ENCODE measurements at regions not wholly inside any gene's neighbourhood (a gene's known extent, or its start where the extent isn't known, plus 50 kb on each side); places are given as distances from the start of the nearest gene placed in this dataset.
A peak's percentile ranks its signal among the peaks of the same experiment; 100 is the strongest.

DNA sequence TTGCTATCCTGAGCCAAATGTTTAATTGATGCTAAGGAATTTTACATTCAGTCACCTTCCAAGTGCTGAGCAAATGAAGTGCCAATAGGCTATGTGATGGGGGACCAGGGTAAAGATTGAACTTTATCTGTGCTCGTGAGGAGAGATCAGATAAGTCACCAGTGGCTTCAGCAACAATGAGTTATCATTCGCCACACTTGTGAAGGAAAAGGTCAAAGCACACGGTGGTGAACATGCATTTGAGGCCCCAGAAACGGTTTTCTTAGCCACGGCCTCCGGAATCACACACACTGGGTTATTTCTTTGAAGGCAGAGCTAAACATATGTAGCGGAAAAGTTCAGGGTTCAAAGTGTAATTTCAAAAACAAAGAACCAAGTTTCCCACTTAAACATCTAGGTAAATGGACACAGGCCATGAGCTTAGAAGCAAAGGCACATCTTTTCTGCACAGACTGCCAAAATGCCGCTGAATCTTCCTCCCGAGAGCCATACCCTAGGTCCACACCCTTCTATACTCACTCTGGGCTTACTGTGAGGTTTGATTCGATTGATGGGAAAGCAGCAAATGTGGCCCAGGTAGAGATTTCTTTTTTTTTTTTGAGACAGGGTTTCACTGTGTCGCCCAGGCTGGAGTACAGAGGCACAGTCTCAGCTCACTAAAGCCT lies 268.5 kb downstream of the SHQ1 start:
- no peaks in the 10 kb centered on the region for H3K36me3 Mint-ChIP-seq (ENCODE audit: low read depth)
- DNase-seq: no peak
- peaks cover 17% of the 10 kb centered on the region for H3K27me3 Mint-ChIP-seq (ENCODE audit: low read depth, poor library complexity)
- H3K4me1 Mint-ChIP-seq: peaks cover 28% of the 10 kb centered on the region
- TF ChIP-seq, protein P1, sequence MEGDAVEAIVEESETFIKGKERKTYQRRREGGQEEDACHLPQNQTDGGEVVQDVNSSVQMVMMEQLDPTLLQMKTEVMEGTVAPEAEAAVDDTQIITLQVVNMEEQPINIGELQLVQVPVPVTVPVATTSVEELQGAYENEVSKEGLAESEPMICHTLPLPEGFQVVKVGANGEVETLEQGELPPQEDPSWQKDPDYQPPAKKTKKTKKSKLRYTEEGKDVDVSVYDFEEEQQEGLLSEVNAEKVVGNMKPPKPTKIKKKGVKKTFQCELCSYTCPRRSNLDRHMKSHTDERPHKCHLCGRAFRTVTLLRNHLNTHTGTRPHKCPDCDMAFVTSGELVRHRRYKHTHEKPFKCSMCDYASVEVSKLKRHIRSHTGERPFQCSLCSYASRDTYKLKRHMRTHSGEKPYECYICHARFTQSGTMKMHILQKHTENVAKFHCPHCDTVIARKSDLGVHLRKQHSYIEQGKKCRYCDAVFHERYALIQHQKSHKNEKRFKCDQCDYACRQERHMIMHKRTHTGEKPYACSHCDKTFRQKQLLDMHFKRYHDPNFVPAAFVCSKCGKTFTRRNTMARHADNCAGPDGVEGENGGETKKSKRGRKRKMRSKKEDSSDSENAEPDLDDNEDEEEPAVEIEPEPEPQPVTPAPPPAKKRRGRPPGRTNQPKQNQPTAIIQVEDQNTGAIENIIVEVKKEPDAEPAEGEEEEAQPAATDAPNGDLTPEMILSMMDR (IDR thresholded peaks at IDR 0.05): no peak
- H3K9me3 Mint-ChIP-seq: no peaks in the 10 kb centered on the region
- H3K27ac Mint-ChIP-seq: peak overlapping the region; percentile 33
- no peak overlapping the region for H3K4me3 Mint-ChIP-seq

DNA sequence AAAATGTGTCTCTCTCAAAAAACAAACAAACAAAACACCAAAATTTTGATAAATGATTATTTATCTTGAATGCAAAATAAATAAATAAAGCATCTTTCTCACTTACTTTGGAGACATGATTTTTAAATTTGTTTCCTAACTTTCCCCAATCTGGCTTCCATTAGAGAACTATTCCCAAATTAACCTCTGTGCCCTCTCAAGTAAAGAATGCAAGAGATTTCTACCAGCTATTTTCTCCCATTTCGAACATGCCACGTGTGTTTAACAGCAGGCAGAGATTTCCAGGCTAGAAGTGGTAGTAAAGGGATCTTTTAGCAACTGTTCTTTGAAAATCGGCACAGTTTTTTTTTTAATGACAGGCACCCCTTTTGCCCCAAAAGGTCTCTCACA lies 269.1 kb downstream of the SHQ1 start:
- peaks cover 28% of the 10 kb centered on the region for H3K4me1 Mint-ChIP-seq
- H3K4me3 Mint-ChIP-seq: no peak overlapping the region
- H3K36me3 Mint-ChIP-seq (ENCODE audit: low read depth): no peaks in the 10 kb centered on the region
- no peak overlapping the region for H3K27ac Mint-ChIP-seq
- H3K27me3 Mint-ChIP-seq (ENCODE audit: low read depth, poor library complexity): peaks cover 17% of the 10 kb centered on the region
- H3K9me3 Mint-ChIP-seq: no peaks in the 10 kb centered on the region
- TF ChIP-seq, protein P1 (IDR thresholded peaks at IDR 0.05): no peak
- no peak for DNase-seq

DNA sequence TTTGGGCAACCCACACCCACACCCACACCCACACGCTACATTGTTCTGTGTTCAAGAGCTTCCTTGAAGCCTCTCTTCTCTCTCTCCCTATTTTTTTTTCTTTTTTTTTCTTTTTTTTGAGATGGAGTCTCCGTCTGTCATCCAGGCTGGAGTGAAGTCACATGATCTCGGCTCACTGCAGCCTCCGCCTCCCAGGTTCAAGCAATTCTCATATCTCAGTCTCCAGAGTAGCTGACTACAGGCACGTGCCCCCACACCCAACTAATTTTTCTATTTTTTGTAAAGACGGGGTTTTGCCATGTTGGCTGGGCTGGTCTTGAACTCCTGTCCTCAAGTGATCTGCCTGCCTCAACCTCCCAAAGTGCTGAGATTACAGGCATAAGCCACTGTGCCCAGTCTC lies 271.1 kb downstream of the SHQ1 start:
- Mint-ChIP-seq H3K4me3 (no peak overlapping the region), H3K36me3 (ENCODE audit: low read depth) (no peaks in the 10 kb centered on the region)
- TF ChIP-seq, protein P1 (IDR thresholded peaks at IDR 0.05): no peak

DNA sequence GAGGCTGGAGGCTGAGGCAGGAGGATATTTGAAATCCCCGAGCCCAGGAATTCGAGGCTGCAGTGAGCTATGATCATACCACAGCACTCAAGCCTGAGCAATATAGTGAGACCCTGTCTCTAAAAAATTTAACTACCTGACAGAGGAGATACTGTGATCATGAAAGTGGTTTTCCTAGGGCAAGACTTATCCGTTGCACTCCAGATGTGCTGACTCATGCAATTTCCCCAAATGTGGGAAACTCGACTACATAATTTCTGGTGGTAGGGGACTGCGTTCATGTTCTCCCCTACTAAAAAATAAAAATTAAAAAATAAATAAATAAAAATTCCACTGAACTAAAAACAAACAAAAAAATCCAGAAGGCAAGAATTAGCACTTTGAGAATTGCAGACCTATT lies 271.7 kb downstream of the SHQ1 start:
- Mint-ChIP-seq H3K4me3 (no peak overlapping the region), H3K9me3 (no peaks in the 10 kb centered on the region), H3K36me3 (ENCODE audit: low read depth) (no peaks in the 10 kb centered on the region), H3K27ac (no peak overlapping the region), H3K27me3 (ENCODE audit: low read depth, poor library complexity) (peaks cover 29% of the 10 kb centered on the region), H3K4me1 (peaks cover 37% of the 10 kb centered on the region)
- TF ChIP-seq, protein P1 (IDR thresholded peaks at IDR 0.05): no peak
- DNase-seq: no peak

More for the DNA sequence above, 271.1 kb downstream of the SHQ1 start:
- H3K9me3 Mint-ChIP-seq: no peaks in the 10 kb centered on the region
- peaks cover 33% of the 10 kb centered on the region for H3K4me1 Mint-ChIP-seq
- H3K27me3 Mint-ChIP-seq (ENCODE audit: low read depth, poor library complexity): peaks cover 23% of the 10 kb centered on the region
- DNase-seq: no peak
- no peak overlapping the region for H3K27ac Mint-ChIP-seq

DNA sequence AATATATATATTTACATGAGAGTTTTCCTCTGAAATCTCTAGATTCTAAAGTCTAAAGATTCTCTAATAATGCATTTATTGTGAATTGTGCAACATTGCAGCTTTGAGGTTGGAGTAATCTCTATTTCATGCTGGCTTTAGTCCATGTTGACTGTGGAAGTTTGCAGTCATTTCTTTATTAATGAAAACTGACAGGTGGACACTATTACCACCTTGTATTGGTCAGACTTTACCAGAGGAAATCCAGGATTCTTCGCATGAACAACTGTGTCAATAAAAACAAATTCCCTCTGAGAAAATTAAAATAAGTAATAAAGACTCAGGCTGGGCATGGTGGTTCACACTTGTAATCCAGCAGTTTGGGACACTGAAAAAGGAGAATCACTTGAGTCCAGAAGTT lies 274.1 kb downstream of the SHQ1 start:
- Mint-ChIP-seq H3K27me3 (ENCODE audit: low read depth, poor library complexity) (peaks cover 25% of the 10 kb centered on the region), H3K27ac (no peak overlapping the region), H3K36me3 (ENCODE audit: low read depth) (no peaks in the 10 kb centered on the region), H3K4me3 (no peak overlapping the region), H3K4me1 (peaks cover 31% of the 10 kb centered on the region), H3K9me3 (no peaks in the 10 kb centered on the region)
- TF ChIP-seq, protein P1 (IDR thresholded peaks at IDR 0.05): no peak
- DNase-seq: no peak

DNA sequence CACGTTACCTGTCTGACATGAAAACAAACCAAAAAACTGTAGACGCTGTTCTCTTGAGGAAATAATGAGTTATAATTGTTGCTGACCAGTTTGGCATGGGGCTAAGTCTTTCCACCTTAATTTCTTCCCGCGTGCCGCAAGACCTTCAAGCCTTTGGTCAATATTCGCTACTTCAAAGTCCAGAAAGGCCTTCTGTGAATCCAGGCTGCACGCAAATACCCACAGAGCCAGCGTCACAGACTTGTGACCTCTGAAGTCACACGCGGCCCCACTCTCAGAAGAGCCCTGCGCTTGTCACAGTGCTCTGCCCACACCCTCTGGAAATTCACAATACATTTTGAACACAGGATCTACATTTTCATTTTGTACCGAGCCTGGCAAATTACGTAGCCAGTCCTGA lies 275.2 kb downstream of the SHQ1 start:
- Mint-ChIP-seq H3K4me3 (no peak overlapping the region), H3K4me1 (peaks cover 29% of the 10 kb centered on the region), H3K9me3 (no peaks in the 10 kb centered on the region), H3K27me3 (ENCODE audit: low read depth, poor library complexity) (peaks cover 23% of the 10 kb centered on the region), H3K36me3 (ENCODE audit: low read depth) (no peaks in the 10 kb centered on the region), H3K27ac (no peak overlapping the region)
- DNase-seq: no peak
- TF ChIP-seq, protein P1 (IDR thresholded peaks at IDR 0.05): no peak
